Iris pigment epithelial cell (primary cell): ENCODE measurements at regions not wholly inside any gene's neighbourhood (a gene's known extent, or its start where the extent isn't known, plus 50 kb on each side); places are given as distances from the start of the nearest gene placed in this dataset.
"Not testable (repeated sequence)": the region's sequence is repeated elsewhere in the genome, so short reads cannot be mapped to it uniquely, and the experiment has no call there.

Source experiments
- DNase-seq: peaks from one replicate; pipeline ENCODE4 v3.0.0-alpha.2; 2011; ENCODE audit warnings: low read depth

GRCh38 chr3:35141406-35141805, 497.9 kb upstream of the ARPP21 start:
- no peak for DNase-seq

DNA sequence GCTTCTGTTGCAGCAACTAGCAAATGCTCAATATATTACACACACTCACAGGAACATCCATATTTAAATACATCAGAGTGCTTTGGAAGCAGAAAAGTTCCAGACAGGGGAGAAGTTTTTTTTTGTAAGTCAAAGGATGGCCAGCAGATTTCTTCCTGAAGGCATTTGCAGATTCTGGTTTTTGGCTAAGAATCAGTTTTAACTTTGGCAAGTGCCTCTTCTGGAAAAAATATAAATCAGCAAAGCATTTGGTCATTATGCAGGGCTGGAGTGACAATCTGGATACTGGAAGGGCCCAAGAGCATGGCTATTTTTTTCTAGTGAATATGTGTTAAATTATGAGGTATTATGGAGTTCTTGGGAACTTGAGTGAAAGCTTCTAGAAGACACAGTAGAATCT, 495.3 kb upstream of the ARPP21 start:
- DNase-seq, result no peak

GRCh38 chr3:35146256-35147035, 492.9 kb upstream of the ARPP21 start:
- not testable (repeated sequence) for DNase-seq

GRCh38 chr3:35183927-35184675, 455.2 kb upstream of the ARPP21 start:
- peak; percentile 26 for DNase-seq

GRCh38 chr3:35184775-35185174, 454.6 kb upstream of the ARPP21 start:
- DNase-seq, result peak; percentile 59

DNA sequence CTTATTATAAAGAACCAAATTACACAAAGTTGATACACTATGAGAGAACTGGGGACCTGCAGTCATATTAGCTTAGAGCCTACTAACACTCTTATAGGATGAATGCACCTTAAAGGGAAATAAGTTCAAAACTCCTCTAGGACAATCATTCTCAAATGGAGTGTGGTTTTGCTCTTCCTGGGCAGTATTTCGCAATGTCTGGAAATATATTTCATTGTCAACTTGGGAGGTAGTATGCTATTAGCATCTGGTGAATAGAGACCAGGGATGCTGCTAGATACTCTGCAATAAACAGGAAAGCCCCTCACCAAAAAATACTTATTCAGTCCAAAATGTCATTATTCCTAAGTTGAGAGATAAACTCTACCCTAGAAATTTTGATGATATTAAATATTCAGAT, 451.4 kb upstream of the ARPP21 start:
- DNase-seq, result no peak

GRCh38 chr3:35194666-35195065, 444.7 kb upstream of the ARPP21 start:
- no peak for DNase-seq

DNA sequence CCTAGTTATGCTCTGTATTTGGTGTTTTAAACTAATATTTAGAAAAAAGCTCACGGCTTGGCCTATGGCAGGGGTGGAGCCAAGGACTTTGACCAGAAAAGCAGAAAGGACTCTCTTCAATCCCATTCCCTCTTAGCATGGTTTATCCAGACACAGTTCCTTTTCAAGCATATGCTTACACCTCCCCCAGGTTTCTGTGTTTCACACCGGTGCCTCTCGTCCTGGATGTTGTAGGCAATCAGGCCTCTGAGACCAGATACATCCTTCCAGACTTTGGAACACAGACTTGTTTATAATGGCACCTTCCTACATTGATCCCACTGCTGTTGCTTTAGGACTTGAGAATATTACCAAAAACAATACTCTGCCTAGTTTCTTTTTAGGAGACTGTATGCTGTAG, 440.5 kb upstream of the ARPP21 start:
- no peak for DNase-seq

GRCh38 chr3:35200056-35200455, 439.3 kb upstream of the ARPP21 start:
- DNase-seq, result peak; percentile 38

DNA sequence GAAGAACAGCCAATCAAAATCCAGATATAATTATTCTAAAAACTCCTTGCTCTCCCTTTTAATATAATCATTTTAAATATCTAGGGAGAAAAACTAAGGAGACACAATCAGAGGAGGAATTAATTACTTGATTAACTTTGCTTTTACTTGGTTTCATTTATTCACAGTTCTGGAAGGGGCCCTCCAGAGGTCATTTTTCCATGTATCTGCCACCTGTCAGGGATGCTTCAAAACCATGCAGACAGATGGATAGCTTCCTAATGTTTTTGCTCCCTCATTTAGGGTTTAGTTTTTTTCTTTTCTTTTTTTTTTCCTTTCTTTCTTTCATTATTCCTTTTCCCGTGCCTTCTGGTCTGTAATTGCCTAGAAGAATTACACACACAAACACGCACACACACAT, 438.1 kb upstream of the ARPP21 start:
- no peak for DNase-seq

- no peak for DNase-seq
These were observed 423.5 kb upstream of the ARPP21 start for GRCh38 chr3:35215525-35216500.

- DNase-seq, result no peak
These were observed 422.6 kb upstream of the ARPP21 start for GRCh38 chr3:35216501-35217266.

GRCh38 chr3:35223632-35224394, 415.5 kb upstream of the ARPP21 start:
- DNase-seq, result no peak

DNA sequence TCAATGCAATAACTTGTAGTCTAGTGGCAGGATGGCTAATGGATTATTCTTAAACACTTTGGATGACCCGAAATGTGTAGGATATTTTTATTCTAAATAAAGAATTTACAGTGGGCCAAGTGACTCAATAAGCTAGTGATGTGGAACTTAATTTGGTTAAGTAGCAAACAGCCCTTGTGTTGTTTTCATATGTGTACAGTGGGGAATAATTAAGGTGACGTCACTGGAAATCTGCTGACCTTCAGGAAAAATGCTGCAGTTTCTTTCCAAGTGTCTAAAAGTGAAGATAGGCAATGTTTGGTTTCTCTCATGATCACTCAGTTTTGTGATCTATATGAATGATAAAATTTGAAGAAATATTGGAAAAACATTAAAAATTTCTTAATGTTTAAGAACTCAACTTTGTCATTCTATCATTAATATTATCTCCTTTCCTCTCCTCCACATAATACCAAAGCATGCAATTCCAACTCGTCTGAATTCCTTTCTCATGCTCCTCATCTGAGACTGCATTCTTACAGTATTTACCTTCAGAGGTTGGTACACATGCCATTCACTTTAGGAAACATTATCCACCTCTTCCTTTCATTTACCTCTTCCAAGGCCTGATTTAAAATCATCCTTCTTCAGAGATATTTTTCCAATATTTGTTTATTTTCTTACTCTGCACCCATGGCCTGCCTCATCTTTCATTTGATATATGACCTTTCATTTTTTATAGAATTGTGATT, 414.6 kb upstream of the ARPP21 start:
- peak; percentile 10 for DNase-seq

GRCh38 chr3:35241236-35241635, 398.1 kb upstream of the ARPP21 start:
- DNase-seq, result peak; percentile 5

DNA sequence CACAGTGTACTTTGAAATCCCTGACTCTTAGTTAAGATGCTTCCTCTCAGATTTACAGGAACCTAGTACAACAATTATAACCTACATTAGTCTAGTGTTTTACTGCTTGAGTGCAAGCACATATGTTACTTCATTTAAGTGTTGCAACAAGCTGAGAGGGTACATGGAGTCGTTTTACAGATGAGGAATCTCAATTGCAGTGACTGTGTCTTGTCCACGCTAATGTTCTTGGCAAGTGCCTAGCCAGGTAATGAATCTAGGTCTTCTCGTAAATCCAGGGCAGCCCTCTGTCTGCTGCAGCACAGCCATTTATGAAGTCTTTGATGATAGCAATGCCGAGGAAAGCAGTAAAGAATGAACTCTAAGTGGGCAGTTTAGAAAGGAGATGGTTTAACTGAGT, 384.4 kb upstream of the ARPP21 start:
- no peak for DNase-seq

DNA sequence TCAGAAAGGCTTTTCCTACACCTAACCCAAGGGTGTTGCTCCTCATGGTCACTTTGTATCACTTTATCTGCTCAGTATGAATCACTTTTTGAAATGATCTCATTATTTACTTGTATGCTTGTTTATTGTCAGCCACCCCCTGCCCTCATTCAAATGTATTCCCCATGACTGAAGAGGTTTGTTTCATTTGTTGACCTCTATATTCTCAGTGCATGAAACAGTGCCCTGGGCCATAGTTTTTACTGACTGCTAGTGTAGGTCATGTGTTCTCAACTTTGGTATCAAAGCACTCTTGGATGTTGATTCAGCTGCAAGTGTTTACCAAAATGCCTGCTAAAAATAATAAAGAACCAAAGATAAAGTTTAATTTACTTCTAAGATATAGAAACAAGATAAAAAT, 381.7 kb upstream of the ARPP21 start:
- DNase-seq, result no peak

GRCh38 chr3:35262406-35262805, 376.9 kb upstream of the ARPP21 start:
- DNase-seq, result no peak

GRCh38 chr3:35263477-35263876, 375.8 kb upstream of the ARPP21 start:
- DNase-seq, result no peak

DNA sequence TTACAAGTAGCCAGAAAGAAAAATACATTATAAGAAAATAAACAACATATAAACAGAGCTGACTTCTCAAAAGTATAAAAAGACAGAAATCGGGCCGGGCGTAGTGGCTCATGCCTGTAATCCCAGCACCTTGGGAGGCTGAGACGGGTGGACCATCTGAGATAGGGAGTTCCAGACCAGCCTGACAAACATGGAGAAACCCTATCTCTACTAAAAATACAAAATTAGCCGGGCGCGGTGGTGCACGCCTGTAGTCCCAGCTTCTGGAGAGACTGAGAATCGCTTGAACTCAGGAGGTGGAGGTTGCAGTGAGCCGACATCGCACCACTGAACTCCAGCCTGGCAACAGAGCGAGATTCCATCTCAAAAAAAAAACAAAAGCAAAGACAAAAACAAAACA, 373.3 kb upstream of the ARPP21 start:
- DNase-seq, result not testable (repeated sequence)
